PFSK-1 (cell line): ENCODE measurements at regions not wholly inside any gene's neighbourhood (a gene's known extent, or its start where the extent isn't known, plus 50 kb on each side); places are given as distances from the start of the nearest gene placed in this dataset.

Experiments
- POLR2AphosphoS5 ChIP-seq: IDR thresholded peaks from 2 replicates; pipeline ENCODE4 v1.6.1; 2012; ENCODE audit warnings: low read depth, mild to moderate bottlenecking, control low read depth, low read length, moderate library complexity
- REST ChIP-seq, 2 experiments: IDR thresholded peaks; 2 replicates each; pipeline versions ENCODE4 v1.6.1 to v1.8.0; 2011 to 2012; ENCODE audit warnings: low read depth in 2 of 2, low read length in 2 of 2, control low read depth in 1 of 2, inconsistent platforms in 1 of 2, mild to moderate bottlenecking in 1 of 2, moderate library complexity in 1 of 2; ENCODE audit not compliant: insufficient read depth in 1 of 2
- SIN3A ChIP-seq: IDR thresholded peaks from 2 replicates; pipeline ENCODE4 v1.6.1; 2012; ENCODE audit warnings: mild to moderate bottlenecking, low read length, moderate library complexity, borderline replicate concordance; ENCODE audit not compliant: insufficient read depth
- TAF1 ChIP-seq: IDR thresholded peaks from 2 replicates; pipeline ENCODE4 v1.6.1; 2012; ENCODE audit warnings: low read length, control low read depth, borderline replicate concordance; ENCODE audit not compliant: insufficient read depth

DNA sequence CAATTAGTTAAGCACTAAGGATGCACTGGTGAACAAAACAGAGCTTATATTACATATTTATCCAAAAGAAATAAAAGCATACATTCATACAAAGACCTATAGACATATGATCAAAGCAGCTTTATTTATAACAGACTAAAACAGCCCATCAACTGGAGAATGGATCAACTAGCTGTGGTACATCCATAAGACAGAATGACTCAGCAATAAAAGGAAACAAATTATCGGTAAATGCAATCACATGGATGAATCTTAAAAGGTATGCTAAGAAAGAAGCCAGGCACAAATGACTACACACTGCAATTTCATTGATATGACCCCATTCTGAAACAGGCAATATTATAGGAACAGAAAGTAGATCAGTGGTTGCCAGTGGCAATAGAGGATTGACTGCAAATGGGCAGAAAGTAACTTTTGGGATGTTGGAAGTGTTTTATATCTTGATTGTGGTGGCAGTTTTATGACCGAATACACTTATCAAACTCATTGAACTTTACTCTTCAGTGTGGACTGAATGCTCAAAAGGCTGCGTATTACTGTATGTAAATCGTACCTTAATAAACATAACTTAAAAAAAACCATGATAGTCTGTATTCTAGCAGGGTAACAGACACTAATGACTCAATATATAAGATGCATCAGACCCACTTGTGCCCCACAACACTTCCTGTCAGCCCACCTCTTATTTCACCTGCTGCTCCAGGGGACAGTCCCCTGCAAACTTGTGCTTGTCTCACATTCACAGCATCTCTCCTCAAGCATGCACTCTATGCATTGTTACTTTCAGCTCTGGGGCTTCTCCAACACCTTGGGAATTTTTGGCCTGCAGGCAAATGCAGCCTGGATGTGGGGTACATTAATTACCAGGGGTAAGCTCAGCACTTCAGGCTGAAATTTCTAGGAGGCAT lies 59.1 kb downstream of the MID1IP1 start:
- no peak for TF ChIP-seq TAF1
- TF ChIP-seq REST (IDR thresholded peaks at IDR 0.05; ENCODE audit: insufficient read depth in 1 of 2, low read depth in 2 of 2, low read length in 2 of 2): no peak
- TF ChIP-seq POLR2AphosphoS5: no peak
- TF ChIP-seq SIN3A: no peak
